ENCODE measurements at regions not wholly inside any gene's neighbourhood (a gene's known extent, or its start where the extent isn't known, plus 50 kb on each side); places are given as distances from the start of the nearest gene placed in this dataset.

GRCh38 chr6:19515939-19516338, 321.2 kb upstream of the ID4 start:
- BruUV-seq (replicated peaks) = no TSS peak
- WGBS (ENCODE audit: insufficient coverage, insufficient replicate concordance, low lambda C conversion rate, missing lambda C conversion rate) = 14% methylated on average over 4 of the region's 4 CpGs
- Histone ChIP-seq H3K79me2 (ENCODE audit: control insufficient read depth, insufficient read depth, low read length) (no peaks in the 10 kb centered on the region), H4K20me1 (ENCODE audit: control insufficient read depth, insufficient read depth) (no peaks in the 10 kb centered on the region), H3K4me3 (no peak overlapping the region), H3K9me3 (replicated peaks; ENCODE audit: control insufficient read depth, insufficient read depth, low read length) (no peaks in the 10 kb centered on the region; the same call in 2 of the 3 replicates), H3K36me3 (ENCODE audit: control insufficient read depth in 2 of 2, insufficient read depth in 2 of 2, low read length in 1 of 2) (no peaks in the 10 kb centered on the region), H3K9ac (ENCODE audit: control insufficient read depth, insufficient read depth, low read length) (no peak overlapping the region), H3K27ac (ENCODE audit: control insufficient read depth, insufficient read depth) (no peak overlapping the region), H3K27me3 (replicated peaks in 1 of 2; ENCODE audit: control insufficient read depth in 2 of 2, insufficient read depth in 2 of 2, low read length in 1 of 2) (no peaks in the 10 kb centered on the region), H2AFZ (ENCODE audit: control insufficient read depth, low read depth, low read length) (no peak overlapping the region), H3K4me2 (ENCODE audit: control insufficient read depth, insufficient read depth) (no peak overlapping the region), H3K4me1 (ENCODE audit: control insufficient read depth, insufficient read depth, low read length) (no peaks in the 10 kb centered on the region)
- ChIA-PET POLR2A (no interaction called here), SMC1A (ENCODE audit: uncharacterized antibody, unreplicated experiment) (no interaction called here), CTCF (no interaction called here), RAD21 (ENCODE audit: unreplicated experiment) (no interaction called here)
- no peak for DNase-seq (ENCODE audit: low read depth, low spot score)
- ATAC-seq = no peak
- in situ Hi-C loops (cut with MboI) = no loop called here
- no peak for FAIRE-seq
- no peak for TF ChIP-seq RAD51 (IDR thresholded peaks at IDR 0.05)
- TF ChIP-seq ATF2 (IDR thresholded peaks at IDR 0.05; ENCODE audit: low read length) = no peak
- no peak for TF ChIP-seq CBX5 (IDR thresholded peaks at IDR 0.05; ENCODE audit: low read depth)
- TF ChIP-seq RELB (IDR thresholded peaks at IDR 0.05; ENCODE audit: low read depth) = no peak
- TF ChIP-seq BCLAF1 (IDR thresholded peaks at IDR 0.05) = no peak
- no peak for TF ChIP-seq ZBTB4 (CRISPR knock-in tag; IDR thresholded peaks at IDR 0.05)
- no peak for TF ChIP-seq CBX3 (IDR thresholded peaks at IDR 0.05; ENCODE audit: borderline replicate concordance, low read depth)
- TF ChIP-seq USF2 (IDR thresholded peaks at IDR 0.05; ENCODE audit: borderline replicate concordance, low read depth, low read length) = no peak
- no peak for TF ChIP-seq FOS (IDR thresholded peaks at IDR 0.05; ENCODE audit: borderline replicate concordance, extremely low read depth, insufficient read length)
- TF ChIP-seq CEBPZ (IDR thresholded peaks at IDR 0.05; ENCODE audit: low read depth, low read length) = no peak
- intact Hi-C loops (cut with micrococcal nuclease; ENCODE audit: unreplicated experiment) = no loop called here

Measured in GM12878 (cell line).